H1 (cell line): ENCODE measurements at regions not wholly inside any gene's neighbourhood (a gene's known extent, or its start where the extent isn't known, plus 50 kb on each side); places are given as distances from the start of the nearest gene placed in this dataset.

Source experiments
- EZH2 ChIP-seq: fragments of 200-600 bp; sonication (generic); IDR thresholded peaks from 2 replicates; pipeline ENCODE4 v1.7.1; 2012; ENCODE audit warnings: low read depth, mild to moderate bottlenecking, moderate library complexity, low read length, inconsistent platforms; ENCODE audit not compliant: severe bottlenecking
- SRF ChIP-seq: IDR thresholded peaks from 2 replicates; pipeline ENCODE4 v1.6.1; 2011; ENCODE audit warnings: mild to moderate bottlenecking, low read depth, low read length, moderate library complexity
- TEAD4 ChIP-seq: IDR thresholded peaks from 2 replicates; pipeline ENCODE4 v1.6.1; 2012; ENCODE audit warnings: low read depth, low read length, inconsistent platforms, mixed read lengths
- TF ChIP-seq, protein P1 (sequence below), 3 experiments: IDR thresholded peaks; 1 replicate in 2 of 3; 2 replicates in 1 of 3; pipeline versions ENCODE4 v1.5.1 to v1.6.1; 2011; ENCODE audit warnings: low read length in 3 of 3, mild to moderate bottlenecking in 3 of 3, inconsistent platforms in 2 of 3, low read depth in 1 of 3, moderate library complexity in 1 of 3; ENCODE audit not compliant: insufficient read depth in 1 of 3; ENCODE audit errors: control extremely low read depth in 1 of 3

DNA sequence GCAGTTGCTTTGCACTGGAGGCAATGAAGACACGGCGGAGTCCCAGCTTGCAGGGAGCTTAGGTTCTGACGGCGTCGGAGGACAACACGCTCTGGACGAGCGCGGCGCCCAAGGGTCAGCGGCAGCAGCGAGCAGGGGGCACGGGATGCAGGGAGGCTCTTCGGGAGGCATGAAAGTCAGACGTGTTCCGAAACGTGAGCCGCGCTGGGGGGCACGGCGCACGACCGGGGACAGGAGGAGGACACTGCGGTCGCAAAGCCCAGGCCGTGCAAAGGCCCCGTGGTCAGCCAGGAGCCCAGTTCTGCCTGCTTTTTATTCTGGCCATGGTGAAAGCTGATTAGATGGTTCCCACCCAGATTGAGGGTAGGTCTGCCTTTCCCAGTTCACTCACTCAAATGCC, 294.6 kb downstream of the SNAPC1 start:
- TF ChIP-seq, protein P1, sequence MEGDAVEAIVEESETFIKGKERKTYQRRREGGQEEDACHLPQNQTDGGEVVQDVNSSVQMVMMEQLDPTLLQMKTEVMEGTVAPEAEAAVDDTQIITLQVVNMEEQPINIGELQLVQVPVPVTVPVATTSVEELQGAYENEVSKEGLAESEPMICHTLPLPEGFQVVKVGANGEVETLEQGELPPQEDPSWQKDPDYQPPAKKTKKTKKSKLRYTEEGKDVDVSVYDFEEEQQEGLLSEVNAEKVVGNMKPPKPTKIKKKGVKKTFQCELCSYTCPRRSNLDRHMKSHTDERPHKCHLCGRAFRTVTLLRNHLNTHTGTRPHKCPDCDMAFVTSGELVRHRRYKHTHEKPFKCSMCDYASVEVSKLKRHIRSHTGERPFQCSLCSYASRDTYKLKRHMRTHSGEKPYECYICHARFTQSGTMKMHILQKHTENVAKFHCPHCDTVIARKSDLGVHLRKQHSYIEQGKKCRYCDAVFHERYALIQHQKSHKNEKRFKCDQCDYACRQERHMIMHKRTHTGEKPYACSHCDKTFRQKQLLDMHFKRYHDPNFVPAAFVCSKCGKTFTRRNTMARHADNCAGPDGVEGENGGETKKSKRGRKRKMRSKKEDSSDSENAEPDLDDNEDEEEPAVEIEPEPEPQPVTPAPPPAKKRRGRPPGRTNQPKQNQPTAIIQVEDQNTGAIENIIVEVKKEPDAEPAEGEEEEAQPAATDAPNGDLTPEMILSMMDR (IDR thresholded peaks at IDR 0.05; ENCODE audit: control extremely low read depth in 1 of 3, insufficient read depth in 1 of 3, low read depth in 1 of 3, low read length in 3 of 3): no peak
- TF ChIP-seq EZH2 (no peak), SRF (no peak), TEAD4 (no peak)
